Right lobe of liver (tissue), 4 donors: ENCODE measurements at regions not wholly inside any gene's neighbourhood (a gene's known extent, or its start where the extent isn't known, plus 50 kb on each side); places are given as distances from the start of the nearest gene placed in this dataset.

Experiments used
- POLR2A ChIP-seq: fragments of 450-650 bp; IDR thresholded peaks from one replicate; pipeline ENCODE4 v1.6.1; 2017; ENCODE audit warnings: antibody characterized with exemption, mild to moderate bottlenecking
- TF ChIP-seq, protein P1 (sequence below), 4 donors: fragments of 200-600 bp in 3 of 4; fragments of 450-650 bp in 1 of 4; IDR thresholded peaks; one replicate each; pipeline versions ENCODE4 v1.5.1 to v1.8.0; 2016 to 2022; ENCODE audit warnings: antibody characterized with exemption in 4 of 4, mild to moderate bottlenecking in 2 of 4
- donor health status: DM: no; HTN: no; CAD: no.
- donor health status: DM: no; HTN: no; CAD: no.
- donor health status: DM: no; HTN: yes; CAD: no.

DNA sequence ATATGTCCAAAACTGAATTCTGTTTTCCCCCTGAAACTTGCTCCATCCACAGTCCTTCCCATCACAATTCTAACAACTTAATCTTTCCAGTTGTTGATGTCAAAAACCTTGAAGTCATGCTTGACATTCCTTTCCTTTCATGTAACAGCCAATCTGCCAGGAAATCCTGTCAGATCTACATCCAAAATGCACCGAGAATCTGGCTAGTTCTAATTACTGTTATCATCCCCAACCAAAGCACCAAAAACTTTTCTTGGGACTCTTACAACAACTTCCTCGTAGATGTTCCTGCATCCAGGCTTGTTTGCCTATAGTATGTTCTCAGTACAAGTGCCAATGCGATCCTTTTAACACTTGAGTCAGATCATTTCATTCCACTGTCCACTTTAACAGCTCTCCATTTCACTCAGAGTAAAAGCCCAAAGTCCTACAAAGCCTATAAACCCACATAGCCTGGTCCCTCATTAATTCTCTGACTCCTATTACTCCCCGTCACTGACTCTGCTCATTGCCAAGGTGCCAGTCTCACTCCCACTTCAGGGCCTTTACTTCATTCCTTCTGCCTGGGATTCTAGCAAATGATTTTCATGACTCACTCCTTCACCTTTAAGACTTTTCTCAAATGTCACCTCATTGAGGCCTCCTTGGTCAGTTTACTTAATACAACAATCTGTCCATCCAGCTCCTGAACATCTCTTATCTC lies 493.2 kb upstream of the NFIA start:
- no peak for TF ChIP-seq POLR2A
- TF ChIP-seq, protein P1, sequence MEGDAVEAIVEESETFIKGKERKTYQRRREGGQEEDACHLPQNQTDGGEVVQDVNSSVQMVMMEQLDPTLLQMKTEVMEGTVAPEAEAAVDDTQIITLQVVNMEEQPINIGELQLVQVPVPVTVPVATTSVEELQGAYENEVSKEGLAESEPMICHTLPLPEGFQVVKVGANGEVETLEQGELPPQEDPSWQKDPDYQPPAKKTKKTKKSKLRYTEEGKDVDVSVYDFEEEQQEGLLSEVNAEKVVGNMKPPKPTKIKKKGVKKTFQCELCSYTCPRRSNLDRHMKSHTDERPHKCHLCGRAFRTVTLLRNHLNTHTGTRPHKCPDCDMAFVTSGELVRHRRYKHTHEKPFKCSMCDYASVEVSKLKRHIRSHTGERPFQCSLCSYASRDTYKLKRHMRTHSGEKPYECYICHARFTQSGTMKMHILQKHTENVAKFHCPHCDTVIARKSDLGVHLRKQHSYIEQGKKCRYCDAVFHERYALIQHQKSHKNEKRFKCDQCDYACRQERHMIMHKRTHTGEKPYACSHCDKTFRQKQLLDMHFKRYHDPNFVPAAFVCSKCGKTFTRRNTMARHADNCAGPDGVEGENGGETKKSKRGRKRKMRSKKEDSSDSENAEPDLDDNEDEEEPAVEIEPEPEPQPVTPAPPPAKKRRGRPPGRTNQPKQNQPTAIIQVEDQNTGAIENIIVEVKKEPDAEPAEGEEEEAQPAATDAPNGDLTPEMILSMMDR (IDR thresholded peaks at IDR 0.05): no peak
